ENCODE measurements at regions not wholly inside any gene's neighbourhood (a gene's known extent, or its start where the extent isn't known, plus 50 kb on each side); places are given as distances from the start of the nearest gene placed in this dataset.

DNA sequence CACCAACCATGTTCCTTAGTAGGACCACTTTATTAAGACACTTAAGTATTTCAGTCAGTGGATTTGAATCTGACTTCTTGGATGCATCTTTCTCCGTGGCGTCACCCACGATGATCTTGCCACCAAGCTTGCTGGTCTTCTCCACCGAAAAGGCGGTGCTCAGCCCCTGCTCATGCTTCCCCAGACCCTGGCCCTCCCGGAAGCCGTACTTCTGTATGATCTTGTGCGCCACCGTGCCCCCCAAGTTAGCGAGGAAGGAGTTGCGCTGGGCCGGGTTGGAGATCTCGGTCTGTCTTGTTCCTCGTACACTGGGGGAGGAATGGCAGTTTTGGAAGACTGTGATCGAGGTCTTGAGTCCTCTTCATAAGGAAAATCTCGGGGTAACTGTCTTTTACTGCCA is 213.4 kb upstream of the NANOGP8 start:
- DNase-seq, result no peak
- no peak overlapping the region for H3K27ac ChIP-seq
- no peak overlapping the region for H3K4me3 ChIP-seq
- H3K27me3 ChIP-seq, result no peaks in the 10 kb centered on the region
- H3K36me3 ChIP-seq, result no peaks in the 10 kb centered on the region
- H3K9me3 ChIP-seq, result no peaks in the 10 kb centered on the region
- TF ChIP-seq, protein P1, sequence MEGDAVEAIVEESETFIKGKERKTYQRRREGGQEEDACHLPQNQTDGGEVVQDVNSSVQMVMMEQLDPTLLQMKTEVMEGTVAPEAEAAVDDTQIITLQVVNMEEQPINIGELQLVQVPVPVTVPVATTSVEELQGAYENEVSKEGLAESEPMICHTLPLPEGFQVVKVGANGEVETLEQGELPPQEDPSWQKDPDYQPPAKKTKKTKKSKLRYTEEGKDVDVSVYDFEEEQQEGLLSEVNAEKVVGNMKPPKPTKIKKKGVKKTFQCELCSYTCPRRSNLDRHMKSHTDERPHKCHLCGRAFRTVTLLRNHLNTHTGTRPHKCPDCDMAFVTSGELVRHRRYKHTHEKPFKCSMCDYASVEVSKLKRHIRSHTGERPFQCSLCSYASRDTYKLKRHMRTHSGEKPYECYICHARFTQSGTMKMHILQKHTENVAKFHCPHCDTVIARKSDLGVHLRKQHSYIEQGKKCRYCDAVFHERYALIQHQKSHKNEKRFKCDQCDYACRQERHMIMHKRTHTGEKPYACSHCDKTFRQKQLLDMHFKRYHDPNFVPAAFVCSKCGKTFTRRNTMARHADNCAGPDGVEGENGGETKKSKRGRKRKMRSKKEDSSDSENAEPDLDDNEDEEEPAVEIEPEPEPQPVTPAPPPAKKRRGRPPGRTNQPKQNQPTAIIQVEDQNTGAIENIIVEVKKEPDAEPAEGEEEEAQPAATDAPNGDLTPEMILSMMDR (IDR thresholded peaks at IDR 0.05), result no peak
- no peak for TF ChIP-seq POLR2A (IDR thresholded peaks at IDR 0.05)
- peaks cover 0 to 4% (median 0%) of the 10 kb centered on the region in 4 donors for H3K4me1 ChIP-seq

DNA sequence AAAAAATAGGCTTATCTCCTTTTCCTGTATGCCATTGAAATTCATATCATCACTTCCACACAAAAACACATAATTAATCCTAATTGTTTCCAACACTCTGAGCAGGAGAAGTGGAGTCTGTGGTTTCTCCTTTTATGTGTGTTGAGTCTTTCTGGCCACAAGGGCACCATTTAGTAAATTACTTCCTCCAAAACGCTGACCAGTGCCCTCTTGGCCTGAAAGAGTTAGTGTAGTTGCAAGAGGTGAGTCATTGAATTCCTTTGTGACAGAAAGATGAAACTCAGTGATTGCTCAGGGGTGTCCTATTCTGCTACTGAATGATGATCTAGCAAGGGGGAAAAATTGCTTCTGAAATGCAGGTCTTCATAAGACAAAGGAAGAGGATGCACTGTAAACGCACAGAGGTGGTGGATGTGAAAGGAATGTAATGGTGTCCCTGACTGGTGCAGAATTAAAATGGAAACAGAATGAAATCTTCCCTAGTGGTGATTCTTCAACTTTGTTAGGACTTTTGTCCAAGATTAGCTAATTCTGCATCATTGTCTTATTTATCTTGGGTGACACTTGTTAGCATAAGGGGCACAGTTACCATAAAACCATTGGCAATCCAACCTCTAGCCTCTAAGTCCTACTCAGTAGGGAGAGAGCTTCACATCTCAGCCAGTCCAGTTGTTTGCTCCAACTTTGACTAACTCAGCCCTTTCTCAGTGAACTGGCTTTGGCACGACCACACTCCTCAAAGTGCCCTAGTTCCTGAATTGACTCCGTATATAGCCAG is 208.4 kb upstream of the NANOGP8 start:
- H3K27me3 ChIP-seq, result no peaks in the 10 kb centered on the region
- no peaks in the 10 kb centered on the region for H3K9me3 ChIP-seq
- H3K27ac ChIP-seq, result peak overlapping the region in 2 of 4 donors; percentile 23 to 31
- H3K4me1 ChIP-seq, result peaks cover 0 to 4% (median 0%) of the 10 kb centered on the region in 4 donors
- no peak overlapping the region for H3K4me3 ChIP-seq
- DNase-seq, result peak in 1 of 3 donors; percentile 64
- TF ChIP-seq, protein P1 (IDR thresholded peaks at IDR 0.05), result peak in 3 of 6 experiments; percentile 54 to 57 (median 56)
- TF ChIP-seq POLR2A (IDR thresholded peaks at IDR 0.05), result no peak
- no peaks in the 10 kb centered on the region for H3K36me3 ChIP-seq

DNA sequence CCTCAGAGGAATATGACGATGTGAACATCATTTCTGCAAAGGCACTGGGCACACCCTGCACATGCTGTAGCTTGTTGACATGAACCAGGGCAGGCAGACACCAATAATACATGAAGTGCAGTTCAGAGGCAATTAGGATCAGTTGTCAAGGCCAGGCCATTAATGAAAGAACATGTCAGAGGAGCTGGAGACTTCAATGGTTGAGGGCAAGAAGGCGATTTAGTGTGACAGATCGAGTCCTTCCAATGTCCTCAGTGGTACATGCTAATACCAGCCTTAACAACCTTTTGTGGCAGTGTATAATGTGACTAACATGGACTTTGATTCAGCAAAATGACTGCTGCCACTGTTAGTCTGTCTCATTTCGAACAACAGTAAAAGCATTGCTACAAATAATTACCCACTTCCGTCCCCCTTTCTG is 205.2 kb upstream of the NANOGP8 start:
- DNase-seq, result peak in 1 of 3 donors; percentile 55

DNA sequence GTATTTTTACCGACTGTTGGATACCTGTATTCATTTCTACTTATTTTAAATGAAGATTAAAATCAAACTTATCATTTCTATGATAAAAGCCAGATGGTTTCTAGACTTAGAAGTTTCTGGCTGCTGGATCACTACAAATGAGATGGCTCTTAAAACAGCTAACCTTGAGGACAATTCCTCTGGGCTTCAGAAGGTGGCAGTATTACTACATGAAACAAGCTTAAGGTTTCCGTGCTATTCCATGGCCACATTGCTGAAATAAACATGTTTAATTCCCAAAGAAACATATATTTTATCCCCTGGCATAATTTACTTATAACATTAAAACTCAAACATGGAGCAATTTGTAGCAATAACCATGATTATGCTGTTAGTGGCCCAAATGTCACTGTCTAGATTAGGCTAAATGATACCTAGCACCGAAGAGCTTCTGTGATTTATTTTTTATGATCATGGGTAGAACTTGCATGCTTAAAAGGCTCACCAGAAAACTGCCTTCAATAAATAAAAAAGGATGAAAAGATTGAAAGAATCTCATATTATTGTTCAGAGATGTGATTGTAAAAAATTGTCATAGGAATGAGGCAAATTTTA is 204.0 kb upstream of the NANOGP8 start:
- H3K27ac ChIP-seq, result no peak overlapping the region
- H3K4me1 ChIP-seq, result peaks cover 0 to 3% (median 0%) of the 10 kb centered on the region in 4 donors
- TF ChIP-seq POLR2A (IDR thresholded peaks at IDR 0.05), result no peak
- TF ChIP-seq, protein P1 (IDR thresholded peaks at IDR 0.05), result peak in 5 of 6 experiments; percentile 31 to 91 (median 84)
- DNase-seq, result no peak
- no peaks in the 10 kb centered on the region for H3K9me3 ChIP-seq
- H3K27me3 ChIP-seq, result no peaks in the 10 kb centered on the region
- H3K4me3 ChIP-seq, result no peak overlapping the region
- no peaks in the 10 kb centered on the region for H3K36me3 ChIP-seq

More for the DNA sequence above, 205.2 kb upstream of the NANOGP8 start:
- no peaks in the 10 kb centered on the region for H3K27me3 ChIP-seq
- peak overlapping the region in 1 of 4 donors; percentile 37 for H3K27ac ChIP-seq
- no peaks in the 10 kb centered on the region for H3K9me3 ChIP-seq
- H3K4me3 ChIP-seq, result no peak overlapping the region
- peaks cover 0 to 4% (median 0%) of the 10 kb centered on the region in 4 donors for H3K4me1 ChIP-seq
- TF ChIP-seq, protein P1 (IDR thresholded peaks at IDR 0.05), result no peak
- no peak for TF ChIP-seq POLR2A (IDR thresholded peaks at IDR 0.05)
- H3K36me3 ChIP-seq, result no peaks in the 10 kb centered on the region

DNA sequence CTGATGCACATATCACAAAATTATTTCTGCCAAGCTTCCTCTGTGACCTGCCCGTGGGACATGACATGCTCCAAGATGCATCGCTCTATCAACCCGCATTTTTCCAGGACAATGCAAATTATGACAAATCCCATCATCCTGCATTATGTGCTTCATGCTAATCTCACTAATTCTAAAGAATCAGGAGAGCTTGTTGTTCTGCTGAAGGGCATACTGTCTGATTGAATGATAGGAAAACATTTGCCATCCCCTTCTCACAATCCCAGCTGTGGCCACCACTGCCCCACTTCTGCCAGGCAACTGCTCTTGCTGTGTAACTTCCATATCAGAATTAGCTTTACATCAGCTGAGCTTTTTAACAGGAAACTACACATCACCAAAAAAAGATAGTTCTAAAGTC is 203.5 kb upstream of the NANOGP8 start:
- Histone ChIP-seq H3K27ac (no peak overlapping the region), H3K27me3 (no peaks in the 10 kb centered on the region), H3K4me1 (no peaks in the 10 kb centered on the region), H3K4me3 (no peak overlapping the region), H3K9me3 (no peaks in the 10 kb centered on the region), H3K36me3 (no peaks in the 10 kb centered on the region)
- DNase-seq, result no peak
- TF ChIP-seq, protein P1 (IDR thresholded peaks at IDR 0.05), result no peak
- no peak for TF ChIP-seq POLR2A (IDR thresholded peaks at IDR 0.05)

Measured in Peyer's patch (tissue), 4 donors.